ENCODE measurements at regions not wholly inside any gene's neighbourhood (a gene's known extent, or its start where the extent isn't known, plus 50 kb on each side); places are given as distances from the start of the nearest gene placed in this dataset.

DNA sequence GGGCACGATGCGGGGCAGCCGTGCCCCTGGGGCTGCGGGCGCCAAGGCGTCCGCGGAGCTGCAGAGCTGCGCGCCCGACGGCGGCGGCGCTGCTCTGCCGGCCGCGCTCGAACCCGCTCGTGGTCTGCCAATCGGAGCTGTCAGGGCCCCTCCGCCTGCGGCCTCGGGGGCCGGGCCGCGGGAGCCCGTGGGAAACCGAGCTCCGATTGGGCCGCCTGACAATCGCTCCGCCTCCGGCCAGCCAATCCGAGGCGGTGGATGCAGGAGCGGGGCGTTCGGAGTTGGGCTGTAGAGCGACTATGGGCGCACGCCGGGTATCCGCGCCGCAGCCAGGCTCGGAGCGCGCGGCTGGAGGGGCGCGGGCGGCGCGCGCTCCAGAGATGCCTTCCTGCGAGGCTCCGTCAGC lies 100.5 kb upstream of the SOD1 start:
- Histone ChIP-seq H3K9ac (ENCODE audit: extremely low read depth, insufficient read length, low read length) (peak overlapping the region; percentile 56), H3T11ph (ENCODE audit: low read length) (no peak overlapping the region), H3K23me2 (ENCODE audit: insufficient read length, low read depth, low read length, poor library complexity, severe bottlenecking) (peaks cover 17% of the 10 kb centered on the region), H3K4me1 (ENCODE audit: insufficient read depth, low read length) (peaks cover 13% of the 10 kb centered on the region; the same call in 1 of the 2 replicates), H3K27ac (ENCODE audit: insufficient read length, low read depth, low read length) (no peak overlapping the region), H3K79me2 (ENCODE audit: insufficient read depth, low read length) (no peaks in the 10 kb centered on the region), H4K5ac (ENCODE audit: insufficient read length, low read depth, low read length) (no peak overlapping the region), H4K8ac (replicated peaks; ENCODE audit: insufficient read length, low read depth, low read length) (no peak overlapping the region), H3K56ac (ENCODE audit: insufficient read length, low read depth, low read length) (no peak overlapping the region), H3K27me3 (ENCODE audit: insufficient read depth, low read length) (no peaks in the 10 kb centered on the region; the same call in 1 of the 2 replicates), H3K23ac (ENCODE audit: insufficient read length, low read depth, low read length) (no peak overlapping the region), H2BK15ac (ENCODE audit: low read depth, low read length) (no peak overlapping the region), H3K14ac (ENCODE audit: insufficient read depth, low read length) (peak overlapping the region; percentile 74), H3K4me2 (ENCODE audit: insufficient read depth, insufficient read length, low read length) (no peak overlapping the region), H2AFZ (ENCODE audit: low read length) (no peak overlapping the region), H3K9me3 (ENCODE audit: control insufficient read depth, low read depth, low read length) (no peaks in the 10 kb centered on the region), H3K4ac (ENCODE audit: low read depth, low read length) (no peak overlapping the region), H4K20me1 (ENCODE audit: control insufficient read depth, insufficient read depth, insufficient read length) (no peaks in the 10 kb centered on the region), H3K79me1 (ENCODE audit: insufficient read depth, low read depth, low read length, poor library complexity, severe bottlenecking) (no peaks in the 10 kb centered on the region), H4K91ac (ENCODE audit: insufficient read length, low read depth, low read length) (no peak overlapping the region), H2BK20ac (ENCODE audit: low read depth, low read length, poor library complexity, severe bottlenecking) (no peak overlapping the region), H2AK5ac (ENCODE audit: insufficient read length, low read length) (no peak overlapping the region), H2BK5ac (ENCODE audit: insufficient read length, low read length) (no peak overlapping the region), H3K18ac (ENCODE audit: insufficient read length, low read depth, low read length) (no peak overlapping the region), H2BK12ac (ENCODE audit: insufficient read length, low read depth, low read length) (no peak overlapping the region), H2BK120ac (ENCODE audit: low read depth, low read length, poor library complexity, severe bottlenecking) (no peak overlapping the region)
- Mint-ChIP-seq H3K27ac (no peak overlapping the region), H3K36me3 (ENCODE audit: insufficient read depth in 1 of 3, low read depth in 3 of 3) (peaks cover 0 to 8% (median 0%) of the 10 kb centered on the region in 3 experiments; a peak in 2 of 7 replicates), H3K4me3 (peak overlapping the region; percentile 84 to 89; a peak in 3 of 5 replicates), H3K27me3 (ENCODE audit: low read depth) (peaks cover 32% of the 10 kb centered on the region), H3K4me1 (peaks cover 51 to 52% of the 10 kb centered on the region in 2 experiments), H3K9me3 (no peaks in the 10 kb centered on the region; a peak in 1 of 5 replicates)
- peak; percentile 97 for DNase-seq
- WGBS (ENCODE audit: extremely low coverage, insufficient read length, low lambda C conversion rate): no CpG with 5 or more reads among the region's 59 CpGs
- TF ChIP-seq, protein P1, sequence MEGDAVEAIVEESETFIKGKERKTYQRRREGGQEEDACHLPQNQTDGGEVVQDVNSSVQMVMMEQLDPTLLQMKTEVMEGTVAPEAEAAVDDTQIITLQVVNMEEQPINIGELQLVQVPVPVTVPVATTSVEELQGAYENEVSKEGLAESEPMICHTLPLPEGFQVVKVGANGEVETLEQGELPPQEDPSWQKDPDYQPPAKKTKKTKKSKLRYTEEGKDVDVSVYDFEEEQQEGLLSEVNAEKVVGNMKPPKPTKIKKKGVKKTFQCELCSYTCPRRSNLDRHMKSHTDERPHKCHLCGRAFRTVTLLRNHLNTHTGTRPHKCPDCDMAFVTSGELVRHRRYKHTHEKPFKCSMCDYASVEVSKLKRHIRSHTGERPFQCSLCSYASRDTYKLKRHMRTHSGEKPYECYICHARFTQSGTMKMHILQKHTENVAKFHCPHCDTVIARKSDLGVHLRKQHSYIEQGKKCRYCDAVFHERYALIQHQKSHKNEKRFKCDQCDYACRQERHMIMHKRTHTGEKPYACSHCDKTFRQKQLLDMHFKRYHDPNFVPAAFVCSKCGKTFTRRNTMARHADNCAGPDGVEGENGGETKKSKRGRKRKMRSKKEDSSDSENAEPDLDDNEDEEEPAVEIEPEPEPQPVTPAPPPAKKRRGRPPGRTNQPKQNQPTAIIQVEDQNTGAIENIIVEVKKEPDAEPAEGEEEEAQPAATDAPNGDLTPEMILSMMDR (conservative IDR thresholded peaks at IDR 0.05): peak; percentile 57; the same call in 2 of the 3 replicates
